Esophagus squamous epithelium (tissue), 5 donors: ENCODE measurements at regions not wholly inside any gene's neighbourhood (a gene's known extent, or its start where the extent isn't known, plus 50 kb on each side); places are given as distances from the start of the nearest gene placed in this dataset.

ENCODE experiments used
- DNase-seq: peaks from one replicate; lab custom pipeline; 2025; lab: John Stamatoyannopoulos, UW
- H3K27ac ChIP-seq, 4 donors: fragments of 200-600 bp; sonication (generic); one replicate each; pipeline ENCODE4 v1.5.1; 2016 to 2019; ENCODE audit warnings: mild to moderate bottlenecking in 1 of 4
- H3K27me3 ChIP-seq, 4 donors: fragments of 200-600 bp; sonication (generic); 1 replicate in 3 of 4; 2 replicates in 1 of 4; pipeline versions ENCODE4 v1.5.1 to v1.6.0; 2017 to 2021; ENCODE audit warnings: antibody characterized with exemption in 1 of 4
- H3K36me3 ChIP-seq, 3 donors: fragments of 200-600 bp; sonication (generic); one replicate each; pipeline ENCODE4 v1.5.1; 2016 to 2019
- H3K4me1 ChIP-seq, 3 donors: fragments of 200-600 bp; sonication (generic); one replicate each; pipeline ENCODE4 v1.5.1; 2017 to 2019
- H3K4me3 ChIP-seq, 4 donors: fragments of 200-600 bp; sonication (generic); 1 replicate in 3 of 4; 2 replicates in 1 of 4; pipeline ENCODE4 v1.5.1; 2016 to 2019; ENCODE audit warnings: mild to moderate bottlenecking in 2 of 4, moderate library complexity in 1 of 4
- H3K9me3 ChIP-seq, 3 donors: fragments of 200-600 bp; sonication (generic); one replicate each; pipeline ENCODE4 v1.5.1; 2016 to 2019
- CTCF ChIP-seq, 6 experiments: fragments of 450-650 bp in 4 of 6; fragments of 200-600 bp in 2 of 6; sonication (generic) in 2 of 6; IDR thresholded peaks; one replicate each; pipeline ENCODE4 v1.5.1; 2016 to 2019; ENCODE audit warnings: antibody characterized with exemption in 6 of 6, mild to moderate bottlenecking in 4 of 6, moderate library complexity in 4 of 6
- POLR2A ChIP-seq, 4 donors: fragments of 450-650 bp; IDR thresholded peaks; one replicate each; pipeline ENCODE4 v1.6.1; 2017; ENCODE audit warnings: antibody characterized with exemption in 4 of 4, mild to moderate bottlenecking in 4 of 4, moderate library complexity in 3 of 4
- WGBS, 2 donors: methylation state at CpG; one replicate each; pipeline ENCODE4 v1.1.5; 2018; 5-methylcytosine and 5-hydroxymethylcytosine counted together
- intact Hi-C: fragments of 100-400 bp; cut with DNase I; formaldehyde crosslinking; loops from one replicate; pipeline ENCODE4 v1.15.0; 2022
- donor health status: DM: yes; HTN: yes; CAD: no.

- Histone ChIP-seq H3K27ac (no peak overlapping the region), H3K4me3 (no peak overlapping the region), H3K36me3 (no peaks in the 10 kb centered on the region), H3K27me3 (no peaks in the 10 kb centered on the region), H3K9me3 (peaks cover 0 to 6% (median 0%) of the 10 kb centered on the region in 3 donors), H3K4me1 (no peaks in the 10 kb centered on the region)
- intact Hi-C loops: no loop called here
- TF ChIP-seq POLR2A (IDR thresholded peaks at IDR 0.05) (no peak), CTCF (IDR thresholded peaks at IDR 0.05) (no peak)
- no peak for DNase-seq
- WGBS, 2 donors: 59 to 65% methylated on average over 5 of the region's 5 CpGs
These were observed 273.0 kb upstream of the GYPC start for GRCh38 chr2:126382998-126383397.

GRCh38 chr2:126383800-126384199, 272.2 kb upstream of the GYPC start:
- TF ChIP-seq CTCF (IDR thresholded peaks at IDR 0.05) (no peak), POLR2A (IDR thresholded peaks at IDR 0.05) (no peak)
- no peak for DNase-seq
- Histone ChIP-seq H3K9me3 (peaks cover 0 to 6% (median 0%) of the 10 kb centered on the region in 3 donors), H3K4me3 (no peak overlapping the region), H3K4me1 (no peaks in the 10 kb centered on the region), H3K27ac (no peak overlapping the region), H3K36me3 (no peaks in the 10 kb centered on the region), H3K27me3 (no peaks in the 10 kb centered on the region)
- intact Hi-C loops: no loop called here

GRCh38 chr2:126385441-126385840, 270.5 kb upstream of the GYPC start:
- Histone ChIP-seq H3K4me3 (no peak overlapping the region), H3K36me3 (no peaks in the 10 kb centered on the region), H3K9me3 (peaks cover 0 to 6% (median 0%) of the 10 kb centered on the region in 3 donors), H3K27ac (no peak overlapping the region), H3K27me3 (no peaks in the 10 kb centered on the region), H3K4me1 (no peaks in the 10 kb centered on the region)
- intact Hi-C loops: no loop called here
- TF ChIP-seq CTCF (IDR thresholded peaks at IDR 0.05) (no peak), POLR2A (IDR thresholded peaks at IDR 0.05) (no peak)
- DNase-seq: no peak

GRCh38 chr2:126385983-126386382, 270.0 kb upstream of the GYPC start:
- Histone ChIP-seq H3K4me3 (no peak overlapping the region), H3K4me1 (no peaks in the 10 kb centered on the region), H3K36me3 (no peaks in the 10 kb centered on the region), H3K27ac (no peak overlapping the region), H3K9me3 (peaks cover 0 to 6% (median 0%) of the 10 kb centered on the region in 3 donors), H3K27me3 (no peaks in the 10 kb centered on the region)
- TF ChIP-seq CTCF (IDR thresholded peaks at IDR 0.05) (no peak), POLR2A (IDR thresholded peaks at IDR 0.05) (no peak)
- no peak for DNase-seq
- intact Hi-C loops: no loop called here

GRCh38 chr2:126389446-126389845, 266.5 kb upstream of the GYPC start:
- no peak overlapping the region for H3K4me3 ChIP-seq
- 27 to 44% methylated on average over 1 of the region's 1 CpG for WGBS, 2 donors
- intact Hi-C loops: no loop called here
- H3K36me3 ChIP-seq: no peaks in the 10 kb centered on the region
- peaks cover 0 to 6% (median 0%) of the 10 kb centered on the region in 3 donors for H3K9me3 ChIP-seq
- no peaks in the 10 kb centered on the region for H3K27me3 ChIP-seq
- no peak overlapping the region for H3K27ac ChIP-seq
- no peak for TF ChIP-seq POLR2A (IDR thresholded peaks at IDR 0.05)
- no peak for TF ChIP-seq CTCF (IDR thresholded peaks at IDR 0.05)
- H3K4me1 ChIP-seq: no peaks in the 10 kb centered on the region
- DNase-seq: no peak
